ENCODE measurements at regions not wholly inside any gene's neighbourhood (a gene's known extent, or its start where the extent isn't known, plus 50 kb on each side); places are given as distances from the start of the nearest gene placed in this dataset.

DNA sequence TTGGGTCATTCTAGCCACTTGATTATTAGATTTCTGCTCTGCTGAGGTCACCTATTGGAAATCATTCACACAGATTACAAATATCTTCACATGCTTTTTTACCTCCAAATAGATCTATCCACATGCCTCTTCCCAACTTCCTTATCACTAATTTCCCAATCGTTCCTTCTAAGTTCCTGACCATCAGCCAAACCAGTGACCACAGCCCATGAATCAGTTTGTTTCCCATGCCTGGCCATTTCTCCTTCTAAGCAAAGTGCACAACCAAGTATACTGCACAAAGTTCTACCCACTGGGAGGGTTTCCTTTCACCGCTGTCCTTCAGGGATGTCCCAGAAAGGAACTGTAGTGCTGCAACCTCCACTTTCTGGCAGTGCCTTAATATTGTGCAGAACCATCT, 140.5 kb upstream of the SYNDIG1 start:
- BruUV-seq (replicated peaks) = no TSS peak
- H3K27ac Mint-ChIP-seq (ENCODE audit: unreplicated experiment) = no peak overlapping the region
- TF ChIP-seq, protein P1, sequence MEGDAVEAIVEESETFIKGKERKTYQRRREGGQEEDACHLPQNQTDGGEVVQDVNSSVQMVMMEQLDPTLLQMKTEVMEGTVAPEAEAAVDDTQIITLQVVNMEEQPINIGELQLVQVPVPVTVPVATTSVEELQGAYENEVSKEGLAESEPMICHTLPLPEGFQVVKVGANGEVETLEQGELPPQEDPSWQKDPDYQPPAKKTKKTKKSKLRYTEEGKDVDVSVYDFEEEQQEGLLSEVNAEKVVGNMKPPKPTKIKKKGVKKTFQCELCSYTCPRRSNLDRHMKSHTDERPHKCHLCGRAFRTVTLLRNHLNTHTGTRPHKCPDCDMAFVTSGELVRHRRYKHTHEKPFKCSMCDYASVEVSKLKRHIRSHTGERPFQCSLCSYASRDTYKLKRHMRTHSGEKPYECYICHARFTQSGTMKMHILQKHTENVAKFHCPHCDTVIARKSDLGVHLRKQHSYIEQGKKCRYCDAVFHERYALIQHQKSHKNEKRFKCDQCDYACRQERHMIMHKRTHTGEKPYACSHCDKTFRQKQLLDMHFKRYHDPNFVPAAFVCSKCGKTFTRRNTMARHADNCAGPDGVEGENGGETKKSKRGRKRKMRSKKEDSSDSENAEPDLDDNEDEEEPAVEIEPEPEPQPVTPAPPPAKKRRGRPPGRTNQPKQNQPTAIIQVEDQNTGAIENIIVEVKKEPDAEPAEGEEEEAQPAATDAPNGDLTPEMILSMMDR (IDR thresholded peaks at IDR 0.05; ENCODE audit: unreplicated experiment) = no peak
- H3K36me3 Mint-ChIP-seq (ENCODE audit: insufficient read depth, unreplicated experiment) = no peaks in the 10 kb centered on the region
- no peaks in the 10 kb centered on the region for H3K27me3 Mint-ChIP-seq (ENCODE audit: unreplicated experiment)
- H3K4me1 Mint-ChIP-seq (ENCODE audit: low read depth, unreplicated experiment) = no peaks in the 10 kb centered on the region
- H3K4me3 Mint-ChIP-seq (ENCODE audit: low read depth, unreplicated experiment) = no peak overlapping the region
- CTCF ChIA-PET = no interaction called here
- intact Hi-C loops (cut with micrococcal nuclease; ENCODE audit: unreplicated experiment) = no loop called here
- H3K9me3 Mint-ChIP-seq (ENCODE audit: low read depth, unreplicated experiment) = no peaks in the 10 kb centered on the region
- no peak for DNase-seq

- DNase-seq = no peak
- H3K27ac Mint-ChIP-seq (ENCODE audit: unreplicated experiment) = no peak overlapping the region
- no peaks in the 10 kb centered on the region for H3K4me1 Mint-ChIP-seq (ENCODE audit: low read depth, unreplicated experiment)
- no TSS peak for BruUV-seq (replicated peaks)
- H3K4me3 Mint-ChIP-seq (ENCODE audit: low read depth, unreplicated experiment) = no peak overlapping the region
- CTCF ChIA-PET = no interaction called here
- H3K9me3 Mint-ChIP-seq (ENCODE audit: low read depth, unreplicated experiment) = no peaks in the 10 kb centered on the region
- H3K27me3 Mint-ChIP-seq (ENCODE audit: unreplicated experiment) = peaks cover 12% of the 10 kb centered on the region
- TF ChIP-seq, protein P1 (IDR thresholded peaks at IDR 0.05; ENCODE audit: unreplicated experiment) = no peak
- no peaks in the 10 kb centered on the region for H3K36me3 Mint-ChIP-seq (ENCODE audit: insufficient read depth, unreplicated experiment)
- intact Hi-C loops (cut with micrococcal nuclease; ENCODE audit: unreplicated experiment) = no loop called here
Measured at GRCh38 chr20:24321973-24322372, 147.5 kb upstream of the SYNDIG1 start.

GRCh38 chr20:24318569-24319352, 150.7 kb upstream of the SYNDIG1 start:
- intact Hi-C loops (cut with micrococcal nuclease; ENCODE audit: unreplicated experiment) = no loop called here
- no peaks in the 10 kb centered on the region for H3K36me3 Mint-ChIP-seq (ENCODE audit: insufficient read depth, unreplicated experiment)
- no peaks in the 10 kb centered on the region for H3K9me3 Mint-ChIP-seq (ENCODE audit: low read depth, unreplicated experiment)
- no peak overlapping the region for H3K4me3 Mint-ChIP-seq (ENCODE audit: low read depth, unreplicated experiment)
- no peak overlapping the region for H3K27ac Mint-ChIP-seq (ENCODE audit: unreplicated experiment)
- BruUV-seq (replicated peaks) = no TSS peak
- H3K27me3 Mint-ChIP-seq (ENCODE audit: unreplicated experiment) = peaks cover 12% of the 10 kb centered on the region
- CTCF ChIA-PET = no interaction called here
- no peaks in the 10 kb centered on the region for H3K4me1 Mint-ChIP-seq (ENCODE audit: low read depth, unreplicated experiment)
- TF ChIP-seq, protein P1 (IDR thresholded peaks at IDR 0.05; ENCODE audit: unreplicated experiment) = no peak
- no peak for DNase-seq

DNA sequence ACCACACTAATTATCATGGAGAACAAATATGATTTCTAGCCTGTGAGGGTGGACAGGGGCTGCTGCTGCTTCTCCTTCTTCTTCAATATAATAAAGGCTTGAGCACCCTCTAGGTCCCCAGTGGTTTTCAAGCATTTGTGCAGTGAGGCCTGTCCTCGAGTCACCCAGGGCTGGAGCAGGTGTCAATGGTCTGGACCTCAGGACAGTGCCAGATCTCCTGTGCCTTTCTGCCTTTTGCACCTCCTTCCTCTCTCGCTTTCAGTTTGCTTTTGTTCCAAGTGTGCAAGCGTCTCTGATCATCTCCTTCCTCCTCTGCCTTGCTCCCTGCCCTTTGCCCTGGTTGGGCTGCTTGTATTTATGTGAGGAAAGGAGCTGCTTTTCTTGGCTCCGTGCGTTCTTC, 152.2 kb upstream of the SYNDIG1 start:
- intact Hi-C loops (cut with micrococcal nuclease; ENCODE audit: unreplicated experiment) = no loop called here
- no peak overlapping the region for H3K4me3 Mint-ChIP-seq (ENCODE audit: low read depth, unreplicated experiment)
- CTCF ChIA-PET = no interaction called here
- H3K9me3 Mint-ChIP-seq (ENCODE audit: low read depth, unreplicated experiment) = no peaks in the 10 kb centered on the region
- no peaks in the 10 kb centered on the region for H3K36me3 Mint-ChIP-seq (ENCODE audit: insufficient read depth, unreplicated experiment)
- H3K4me1 Mint-ChIP-seq (ENCODE audit: low read depth, unreplicated experiment) = no peaks in the 10 kb centered on the region
- TF ChIP-seq, protein P1 (IDR thresholded peaks at IDR 0.05; ENCODE audit: unreplicated experiment) = no peak
- BruUV-seq (replicated peaks) = no TSS peak
- peaks cover 12% of the 10 kb centered on the region for H3K27me3 Mint-ChIP-seq (ENCODE audit: unreplicated experiment)
- H3K27ac Mint-ChIP-seq (ENCODE audit: unreplicated experiment) = no peak overlapping the region
- DNase-seq = no peak
